GM12878 (cell line): ENCODE measurements at regions not wholly inside any gene's neighbourhood (a gene's known extent, or its start where the extent isn't known, plus 50 kb on each side); places are given as distances from the start of the nearest gene placed in this dataset.

Source experiments
- ATF7 ChIP-seq: fragments of 450-650 bp; IDR thresholded peaks from 2 replicates; pipeline ENCODE4 v1.6.1; 2016; ENCODE audit warnings: low read depth, mild to moderate bottlenecking
- GABPA ChIP-seq: IDR thresholded peaks from 2 replicates; pipeline ENCODE4 v1.6.1; 2014; ENCODE audit warnings: antibody characterized with exemption, low read depth, mild to moderate bottlenecking, inconsistent platforms
- NRF1 ChIP-seq: conservative IDR thresholded peaks from 2 replicates; pipeline ENCODE4 v1.6.1; 2011; ENCODE audit warnings: mild to moderate bottlenecking, low read depth, low read length, improper control_type of control experiment
- POLR2A ChIP-seq: IDR thresholded peaks from 2 replicates; pipeline ENCODE4 v1.6.1; 2011; ENCODE audit warnings: low read depth, mild to moderate bottlenecking, low read length
- POLR2AphosphoS5 ChIP-seq: IDR thresholded peaks from 2 replicates; pipeline ENCODE4 v1.6.1; 2011; ENCODE audit warnings: mild to moderate bottlenecking, low read length, inconsistent platforms
- RUNX3 ChIP-seq: IDR thresholded peaks from 2 replicates; pipeline ENCODE4 v1.6.1; 2012; ENCODE audit warnings: low read length, inconsistent platforms
- SIX5 ChIP-seq: IDR thresholded peaks from 2 replicates; pipeline ENCODE4 v1.6.1; 2011; ENCODE audit warnings: mild to moderate bottlenecking, low read depth, low read length, moderate library complexity; ENCODE audit not compliant: severe bottlenecking
- SREBF2 ChIP-seq: IDR thresholded peaks from 2 replicates; pipeline ENCODE4 v1.6.1; 2012; ENCODE audit warnings: mild to moderate bottlenecking, low read length
- TCF12 ChIP-seq: IDR thresholded peaks from 2 replicates; pipeline ENCODE4 v1.6.1; 2011; ENCODE audit warnings: low read depth, mild to moderate bottlenecking, low read length
- YY1 ChIP-seq: IDR thresholded peaks from 2 replicates; pipeline ENCODE4 v1.6.1; 2011; ENCODE audit warnings: low read depth, mild to moderate bottlenecking, low read length
- ZSCAN29 ChIP-seq: fragments of 450-650 bp; IDR thresholded peaks from 2 replicates; pipeline ENCODE4 v1.6.1; 2017; ENCODE audit warnings: mild to moderate bottlenecking, moderate library complexity
- TF ChIP-seq, protein P1 (sequence below), 3 experiments: IDR thresholded peaks in 2 of 3; conservative IDR thresholded peaks in 1 of 3; 2 replicates each; pipeline ENCODE4 v1.5.1; 2011; ENCODE audit warnings: low read depth in 3 of 3, low read length in 3 of 3, mild to moderate bottlenecking in 3 of 3, control low read depth in 2 of 3, moderate library complexity in 2 of 3, inconsistent platforms in 1 of 3, mixed read lengths in 1 of 3; ENCODE audit not compliant: control insufficient read depth in 2 of 3, insufficient read depth in 1 of 3; ENCODE audit errors: extremely low read depth in 1 of 3
- TF ChIP-seq, protein P2 (sequence below): IDR thresholded peaks from 2 replicates; pipeline ENCODE4 v1.6.1; 2012; ENCODE audit warnings: low read depth, low read length, improper control_type of control experiment
- TF ChIP-seq, protein P3 (sequence below): fragments of 450-650 bp; IDR thresholded peaks from 2 replicates; pipeline ENCODE4 v1.6.1; 2016; ENCODE audit warnings: mild to moderate bottlenecking

DNA sequence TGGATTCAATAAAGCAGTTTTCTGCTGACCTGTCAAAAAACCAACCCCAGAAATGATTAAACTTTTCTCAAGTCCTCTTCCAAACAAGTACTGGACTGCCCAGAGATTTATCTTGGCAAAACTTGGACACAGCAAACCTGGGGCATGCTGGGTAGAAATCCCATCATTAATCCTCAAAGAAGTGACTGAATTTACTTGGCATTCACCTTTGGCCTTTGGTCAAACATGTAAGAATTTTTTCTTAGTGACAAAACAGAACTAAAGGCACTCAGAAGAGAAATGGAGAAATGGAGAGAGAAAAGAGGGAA is 248.6 kb upstream of the NREP start:
- TF ChIP-seq, protein P1, sequence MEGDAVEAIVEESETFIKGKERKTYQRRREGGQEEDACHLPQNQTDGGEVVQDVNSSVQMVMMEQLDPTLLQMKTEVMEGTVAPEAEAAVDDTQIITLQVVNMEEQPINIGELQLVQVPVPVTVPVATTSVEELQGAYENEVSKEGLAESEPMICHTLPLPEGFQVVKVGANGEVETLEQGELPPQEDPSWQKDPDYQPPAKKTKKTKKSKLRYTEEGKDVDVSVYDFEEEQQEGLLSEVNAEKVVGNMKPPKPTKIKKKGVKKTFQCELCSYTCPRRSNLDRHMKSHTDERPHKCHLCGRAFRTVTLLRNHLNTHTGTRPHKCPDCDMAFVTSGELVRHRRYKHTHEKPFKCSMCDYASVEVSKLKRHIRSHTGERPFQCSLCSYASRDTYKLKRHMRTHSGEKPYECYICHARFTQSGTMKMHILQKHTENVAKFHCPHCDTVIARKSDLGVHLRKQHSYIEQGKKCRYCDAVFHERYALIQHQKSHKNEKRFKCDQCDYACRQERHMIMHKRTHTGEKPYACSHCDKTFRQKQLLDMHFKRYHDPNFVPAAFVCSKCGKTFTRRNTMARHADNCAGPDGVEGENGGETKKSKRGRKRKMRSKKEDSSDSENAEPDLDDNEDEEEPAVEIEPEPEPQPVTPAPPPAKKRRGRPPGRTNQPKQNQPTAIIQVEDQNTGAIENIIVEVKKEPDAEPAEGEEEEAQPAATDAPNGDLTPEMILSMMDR (IDR thresholded peaks at IDR 0.05 in 2 of 3, conservative IDR thresholded peaks at IDR 0.05 in 1 of 3; ENCODE audit: control insufficient read depth in 2 of 3, extremely low read depth in 1 of 3, insufficient read depth in 1 of 3, low read depth in 3 of 3, low read length in 3 of 3): no peak
- no peak for TF ChIP-seq TCF12
- TF ChIP-seq GABPA: no peak
- TF ChIP-seq NRF1: no peak
- TF ChIP-seq POLR2A: no peak
- TF ChIP-seq, protein P2, sequence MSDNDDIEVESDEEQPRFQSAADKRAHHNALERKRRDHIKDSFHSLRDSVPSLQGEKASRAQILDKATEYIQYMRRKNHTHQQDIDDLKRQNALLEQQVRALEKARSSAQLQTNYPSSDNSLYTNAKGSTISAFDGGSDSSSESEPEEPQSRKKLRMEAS: no peak
- TF ChIP-seq ATF7: no peak
- no peak for TF ChIP-seq SREBF2
- TF ChIP-seq ZSCAN29: no peak
- TF ChIP-seq YY1: no peak
- no peak for TF ChIP-seq RUNX3
- no peak for TF ChIP-seq SIX5
- TF ChIP-seq POLR2AphosphoS5: no peak
- TF ChIP-seq, protein P3, sequence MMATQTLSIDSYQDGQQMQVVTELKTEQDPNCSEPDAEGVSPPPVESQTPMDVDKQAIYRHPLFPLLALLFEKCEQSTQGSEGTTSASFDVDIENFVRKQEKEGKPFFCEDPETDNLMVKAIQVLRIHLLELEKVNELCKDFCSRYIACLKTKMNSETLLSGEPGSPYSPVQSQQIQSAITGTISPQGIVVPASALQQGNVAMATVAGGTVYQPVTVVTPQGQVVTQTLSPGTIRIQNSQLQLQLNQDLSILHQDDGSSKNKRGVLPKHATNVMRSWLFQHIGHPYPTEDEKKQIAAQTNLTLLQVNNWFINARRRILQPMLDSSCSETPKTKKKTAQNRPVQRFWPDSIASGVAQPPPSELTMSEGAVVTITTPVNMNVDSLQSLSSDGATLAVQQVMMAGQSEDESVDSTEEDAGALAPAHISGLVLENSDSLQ: no peak
